ENCODE measurements at regions not wholly inside any gene's neighbourhood (a gene's known extent, or its start where the extent isn't known, plus 50 kb on each side); places are given as distances from the start of the nearest gene placed in this dataset.

DNA sequence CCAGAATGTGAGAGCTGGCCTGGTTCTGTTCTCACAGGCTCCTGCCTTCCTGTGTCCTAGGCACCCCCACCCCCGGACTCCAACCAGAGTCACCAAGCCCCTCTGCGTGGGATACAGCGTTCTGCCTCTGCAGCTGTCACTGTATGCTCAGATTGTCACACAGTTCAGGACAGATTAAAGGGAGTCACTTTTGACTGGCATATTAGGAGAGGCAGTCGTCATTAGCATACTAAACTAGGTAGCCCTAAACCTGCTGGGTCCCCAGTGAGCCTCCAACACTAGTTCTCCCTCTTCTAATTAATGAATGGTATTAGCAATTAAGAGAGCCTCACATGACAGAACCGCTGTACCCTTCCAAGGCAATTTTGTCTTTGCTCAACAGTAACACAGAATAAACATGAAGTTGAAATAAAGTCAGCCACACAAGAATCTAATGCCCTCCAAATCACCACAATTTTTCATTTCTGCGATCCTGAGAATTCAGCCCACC, 340.2 kb downstream of the CMPK2 start:
- no peak for DNase-seq (ENCODE audit: low spot score)

DNA sequence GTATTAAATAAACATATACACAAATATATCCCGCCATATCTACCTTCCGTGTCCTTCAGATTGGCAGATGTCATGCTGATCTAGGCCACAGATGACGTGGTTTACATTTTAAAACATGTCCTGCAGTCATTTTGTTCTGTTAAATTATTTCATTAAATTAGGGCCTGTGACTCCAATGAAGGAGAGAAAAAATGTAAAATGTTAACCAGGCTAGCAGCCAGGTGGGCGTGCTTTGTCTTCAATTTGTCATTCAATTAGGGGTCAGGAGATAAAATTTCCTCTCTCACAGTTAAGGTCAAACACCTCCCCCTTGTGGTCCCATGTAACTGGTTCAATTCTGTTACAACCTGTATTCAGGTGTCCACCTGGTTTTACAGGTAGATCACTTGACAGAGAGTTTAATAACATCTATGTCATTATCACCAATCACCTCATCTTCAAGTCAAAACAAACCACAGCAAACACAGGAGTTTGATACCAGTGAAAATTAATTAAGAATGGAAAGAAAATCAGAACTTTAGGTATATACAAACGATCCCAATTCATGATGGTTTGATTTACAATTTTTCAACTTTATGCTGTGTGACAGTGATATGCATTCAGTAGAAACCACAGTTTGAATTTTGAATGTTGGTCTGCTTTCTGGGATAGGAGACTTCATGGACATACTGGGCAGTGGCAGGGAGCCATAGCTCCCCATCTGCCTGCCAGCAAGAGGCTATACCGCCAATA, 339.4 kb downstream of the CMPK2 start:
- peak; percentile 52 for DNase-seq (ENCODE audit: low spot score)

DNA sequence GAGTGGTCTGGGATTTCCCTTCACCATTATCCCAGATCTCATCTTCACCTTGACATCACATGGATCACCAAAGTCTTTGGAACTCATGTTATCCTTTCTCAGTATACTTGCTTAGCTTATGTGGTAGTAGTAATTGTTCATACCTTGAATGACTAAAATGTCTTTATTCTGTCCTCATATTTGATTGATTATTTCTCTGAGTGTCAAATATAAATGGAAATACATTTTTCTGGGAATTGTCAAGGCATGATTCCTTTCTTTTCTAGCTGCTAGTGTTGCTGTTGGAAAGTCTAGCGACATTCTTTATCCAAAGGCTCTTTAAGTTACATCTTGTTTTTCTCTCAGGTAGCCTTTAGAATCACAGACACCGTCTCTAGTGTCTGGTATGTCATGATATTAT, 334.4 kb downstream of the CMPK2 start:
- no peak for DNase-seq (ENCODE audit: low spot score)

DNA sequence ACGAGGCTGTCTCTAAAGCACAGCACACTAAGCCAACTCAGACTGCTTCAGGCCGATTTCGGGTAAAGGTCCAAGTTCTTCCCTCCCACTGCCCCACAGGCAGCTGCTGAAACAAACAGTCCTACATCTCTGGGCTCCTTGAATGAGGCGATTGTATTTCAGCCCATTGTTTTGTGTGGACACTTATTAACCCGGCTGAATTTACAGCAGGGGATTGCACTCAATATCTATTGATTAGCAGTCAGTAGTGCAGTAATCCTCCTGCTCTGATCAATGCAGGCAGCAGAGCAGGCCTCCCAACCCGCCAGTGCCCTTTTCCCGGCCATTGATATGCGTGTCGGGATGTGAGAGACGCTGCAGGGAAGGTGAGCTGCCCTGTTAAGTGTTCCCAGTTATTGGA, 330.1 kb downstream of the CMPK2 start:
- no peak for DNase-seq (ENCODE audit: low spot score)

DNA sequence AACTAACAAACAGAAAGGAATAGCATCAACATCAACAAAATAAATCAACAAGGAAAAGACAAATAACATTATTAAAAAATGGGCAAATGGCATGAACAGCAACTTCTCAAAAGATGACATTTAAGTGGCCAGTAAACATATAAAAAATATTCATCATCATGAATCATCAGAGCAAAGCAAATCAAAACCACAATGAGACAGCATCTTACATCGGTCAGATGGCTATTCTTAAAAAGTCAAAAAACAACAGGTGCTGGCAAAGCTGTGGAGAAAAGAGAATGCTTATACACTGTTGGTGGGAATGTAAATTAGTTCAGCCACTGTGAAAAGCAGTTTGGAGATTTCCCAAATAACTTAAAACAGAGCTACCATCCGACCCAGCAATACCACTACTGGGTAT, 327.1 kb downstream of the CMPK2 start:
- DNase-seq (ENCODE audit: low spot score): no peak

DNA sequence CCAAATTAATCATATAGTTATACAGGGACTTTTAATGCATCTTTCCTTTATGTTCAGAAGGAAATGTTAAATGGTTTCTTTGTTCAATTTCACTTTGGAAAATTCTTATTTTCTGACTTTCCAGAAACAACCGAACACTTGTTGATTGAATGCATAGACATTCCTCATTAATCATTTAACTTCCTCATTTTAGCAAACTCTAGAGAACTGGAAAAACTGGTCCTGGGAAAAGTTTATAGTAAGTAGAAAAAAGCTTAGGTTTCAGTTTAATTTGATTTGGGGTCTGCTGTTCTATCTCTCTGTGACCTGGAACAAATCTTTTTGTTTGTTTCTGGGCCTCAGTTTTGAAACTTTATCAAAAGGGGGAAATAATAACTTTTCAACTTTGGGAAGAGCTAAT, 320.4 kb downstream of the CMPK2 start:
- DNase-seq (ENCODE audit: low spot score): peak; percentile 5

DNA sequence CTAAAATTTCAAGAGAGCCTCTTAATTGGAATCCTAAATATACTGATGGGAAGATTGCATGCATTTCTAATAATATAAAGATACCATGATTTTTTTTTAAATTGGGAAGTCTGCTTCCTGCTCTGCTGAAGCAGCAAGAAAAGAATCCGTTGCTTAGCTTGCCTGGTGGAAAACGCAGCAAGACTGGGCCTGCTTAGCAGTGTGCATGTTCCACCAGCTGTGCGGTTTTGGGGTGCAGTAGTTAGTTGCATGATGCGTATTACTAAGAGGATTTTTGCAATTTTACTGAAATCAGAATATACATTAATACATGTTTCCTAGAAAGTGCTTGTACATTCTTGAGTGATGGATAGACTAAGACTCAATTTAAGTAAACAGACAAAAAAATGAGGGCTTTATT, 319.9 kb downstream of the CMPK2 start:
- no peak for DNase-seq (ENCODE audit: low spot score)

DNA sequence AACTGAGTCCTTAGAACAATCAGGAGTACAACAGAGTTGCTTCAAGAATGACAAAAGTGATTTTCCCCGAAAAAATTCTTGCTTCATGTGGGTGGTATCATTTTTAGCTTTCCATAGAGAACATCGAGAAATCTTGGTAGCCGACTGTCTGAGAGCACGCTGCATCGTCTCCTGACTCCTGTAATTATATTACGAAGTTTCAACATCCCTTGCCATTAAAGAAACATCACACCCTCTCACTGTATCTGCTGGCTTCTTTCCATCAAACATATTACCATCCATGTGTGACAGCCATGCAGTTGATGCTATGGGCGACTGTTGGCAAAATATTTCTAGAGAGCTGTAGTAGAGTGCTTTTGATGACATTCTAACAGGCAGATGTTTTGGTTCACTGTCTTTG, 311.2 kb downstream of the CMPK2 start:
- DNase-seq (ENCODE audit: low spot score): no peak

DNA sequence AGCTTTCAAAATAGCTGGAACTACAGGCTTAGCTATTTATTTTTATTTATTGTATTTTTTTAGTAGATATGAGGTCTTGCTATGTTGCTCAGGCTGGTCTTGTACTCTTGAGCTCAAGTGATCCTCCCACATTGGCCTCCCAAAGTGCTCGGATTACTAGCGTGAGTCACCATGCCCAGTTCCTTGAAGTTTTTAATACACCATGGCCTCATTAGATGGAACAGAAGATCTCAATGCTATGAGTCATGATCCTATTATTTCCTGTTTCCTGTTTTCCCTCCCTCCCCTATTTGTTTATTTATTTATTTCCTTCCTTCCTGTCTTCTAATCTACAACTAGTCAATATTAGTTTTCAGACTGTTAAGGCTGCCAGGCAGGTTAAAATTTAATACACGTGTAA, 309.0 kb downstream of the CMPK2 start:
- peak; percentile 85 for DNase-seq (ENCODE audit: low spot score)

DNA sequence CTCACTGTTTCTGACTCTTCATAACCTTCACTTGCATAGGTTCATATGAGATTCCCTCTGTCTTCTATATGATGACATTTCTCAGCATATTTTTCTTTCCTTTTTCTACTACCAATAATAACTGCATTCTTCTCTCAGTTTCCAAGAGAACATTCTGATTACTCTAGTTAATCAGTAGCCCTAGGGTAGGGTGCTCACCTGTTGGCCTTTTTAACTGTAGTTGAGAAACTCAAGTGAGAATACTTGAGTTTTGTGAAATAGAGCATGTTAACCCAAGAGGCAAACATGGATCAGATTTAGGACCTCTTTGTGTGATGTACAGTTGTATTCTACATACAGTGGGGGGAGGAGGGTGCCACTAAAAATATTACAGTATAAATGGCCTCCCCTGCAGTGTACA, 308.0 kb downstream of the CMPK2 start:
- no peak for DNase-seq (ENCODE audit: low spot score)

DNA sequence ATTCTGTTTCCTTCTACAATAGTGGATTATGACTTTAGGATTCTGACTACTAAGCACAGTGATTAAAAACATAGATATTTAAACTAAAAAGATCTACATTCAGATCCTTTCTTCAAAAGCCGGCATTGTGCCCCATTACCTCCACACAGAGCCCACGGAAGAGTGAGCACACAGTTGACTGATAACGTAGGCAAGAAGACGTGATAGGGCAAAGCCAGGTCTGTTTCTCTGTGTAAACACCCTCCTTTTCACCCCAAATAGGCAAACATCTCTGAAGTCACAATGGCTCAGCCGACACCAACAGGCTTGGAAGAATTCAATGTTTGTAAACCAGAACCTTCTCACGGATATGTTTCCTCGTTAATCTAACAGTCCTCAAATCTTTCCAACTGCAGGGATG, 302.9 kb downstream of the CMPK2 start:
- DNase-seq (ENCODE audit: low spot score): no peak

DNA sequence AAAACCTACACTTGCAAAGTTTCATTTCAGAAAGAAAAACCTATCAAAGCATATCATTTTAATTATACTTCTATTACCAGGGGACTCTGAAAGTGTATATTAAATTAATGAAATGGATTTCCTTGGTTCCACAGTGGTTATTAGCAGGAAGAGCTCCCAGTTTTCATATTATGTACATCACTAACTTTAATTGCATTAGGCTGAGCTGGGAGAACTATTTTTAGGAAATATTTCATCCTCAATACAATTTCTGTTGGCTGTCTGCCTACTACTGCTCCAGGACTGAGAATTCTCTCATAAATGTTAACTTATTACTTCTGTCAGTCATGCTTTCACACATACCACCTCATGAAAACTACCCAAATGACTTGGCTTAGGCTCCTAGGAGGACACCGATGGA, 301.4 kb downstream of the CMPK2 start:
- no peak for DNase-seq (ENCODE audit: low spot score)

DNA sequence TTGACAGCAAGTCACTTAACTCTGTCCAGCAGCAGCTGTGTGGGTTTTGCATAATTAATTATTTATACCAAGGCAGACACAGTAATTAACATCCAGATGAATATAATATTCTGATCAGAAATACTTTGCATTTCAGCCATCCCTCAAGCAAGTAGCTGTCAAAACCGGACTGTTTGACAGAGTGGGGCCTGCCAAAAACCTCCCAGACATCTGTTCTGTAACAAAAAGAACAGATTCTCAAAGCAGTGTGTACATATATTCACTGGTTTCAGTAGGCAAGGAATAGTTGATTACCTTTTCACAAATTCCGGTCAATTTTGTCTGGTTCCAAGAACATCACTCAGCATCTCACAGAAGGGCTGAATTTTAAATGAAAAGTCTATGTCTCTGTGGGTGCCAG, 291.6 kb downstream of the CMPK2 start:
- no peak for DNase-seq (ENCODE audit: low spot score)

DNA sequence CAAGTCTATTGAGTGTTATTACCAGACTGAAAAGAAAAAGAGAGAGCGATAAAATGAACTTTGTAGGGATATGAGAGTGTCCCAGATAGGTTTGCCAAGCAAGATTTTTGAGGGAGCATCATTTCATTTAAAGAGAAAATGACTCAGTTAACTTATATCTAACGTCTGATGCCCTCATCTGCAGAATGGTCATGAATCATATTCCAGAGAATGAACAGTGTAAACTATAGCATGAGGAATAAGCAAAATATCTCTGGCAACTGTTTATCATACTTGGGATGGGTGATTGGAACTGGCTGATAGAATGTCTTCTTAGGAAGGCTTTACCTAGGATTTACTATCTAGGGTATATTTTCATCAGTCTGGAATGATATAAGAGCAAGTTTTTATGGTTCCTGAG, 289.4 kb downstream of the CMPK2 start:
- DNase-seq (ENCODE audit: low spot score): no peak

DNA sequence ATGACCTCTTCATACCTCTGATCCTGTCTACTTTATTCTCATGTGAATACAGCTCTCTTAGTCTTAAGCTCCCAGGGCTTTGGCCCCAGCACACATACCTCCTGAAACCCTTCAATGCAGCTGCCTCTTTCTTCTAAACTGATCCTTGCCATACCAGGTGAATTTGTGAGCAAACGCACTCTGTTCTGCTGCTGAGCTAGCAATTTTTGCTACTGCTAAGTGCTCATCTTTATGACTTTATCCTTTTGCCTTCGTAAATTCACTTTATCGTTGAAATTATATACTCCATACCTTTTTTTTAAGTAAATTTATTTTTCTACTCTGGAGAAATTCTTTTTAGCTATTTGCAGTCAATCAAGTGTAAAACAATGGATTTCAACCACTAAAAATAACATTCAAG, 287.7 kb downstream of the CMPK2 start:
- no peak for DNase-seq (ENCODE audit: low spot score)

DNA sequence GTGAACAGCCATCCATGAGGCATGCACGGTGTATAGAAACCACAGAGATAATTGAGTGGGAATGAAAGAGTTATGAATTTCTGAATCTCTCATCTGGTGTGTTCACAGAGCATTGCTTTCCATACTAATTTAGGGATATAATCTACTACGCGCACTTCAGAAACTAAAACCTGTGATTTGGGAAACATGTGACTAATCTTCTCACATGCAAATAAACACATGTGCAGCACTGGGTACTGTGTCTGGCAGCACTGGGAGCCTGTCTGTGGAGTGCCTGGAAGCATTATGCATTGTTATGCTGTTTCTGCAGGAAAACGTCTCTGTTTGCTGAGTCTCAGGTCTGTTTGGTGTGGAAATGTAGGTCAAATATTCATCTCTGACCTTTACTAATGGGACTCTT, 287.3 kb downstream of the CMPK2 start:
- DNase-seq (ENCODE audit: low spot score): no peak

DNA sequence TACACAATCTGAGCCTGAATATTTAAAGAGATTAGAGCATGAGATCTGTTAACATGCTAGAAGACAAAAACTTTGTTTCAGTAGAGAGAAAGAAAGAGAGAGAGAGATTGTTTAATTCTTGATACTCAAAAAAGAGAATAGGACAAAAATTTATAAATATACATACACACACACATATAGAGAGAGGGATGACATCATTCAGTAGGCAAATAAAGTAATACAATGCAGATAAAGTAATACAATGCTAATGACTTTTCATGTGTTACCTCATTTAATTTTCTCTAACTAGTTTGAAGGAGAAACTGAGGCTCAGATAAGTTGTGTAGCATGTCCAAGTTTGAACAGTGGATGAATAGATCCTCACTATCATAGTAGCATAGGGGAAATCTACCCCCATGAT, 286.4 kb downstream of the CMPK2 start:
- DNase-seq (ENCODE audit: low spot score): no peak

DNA sequence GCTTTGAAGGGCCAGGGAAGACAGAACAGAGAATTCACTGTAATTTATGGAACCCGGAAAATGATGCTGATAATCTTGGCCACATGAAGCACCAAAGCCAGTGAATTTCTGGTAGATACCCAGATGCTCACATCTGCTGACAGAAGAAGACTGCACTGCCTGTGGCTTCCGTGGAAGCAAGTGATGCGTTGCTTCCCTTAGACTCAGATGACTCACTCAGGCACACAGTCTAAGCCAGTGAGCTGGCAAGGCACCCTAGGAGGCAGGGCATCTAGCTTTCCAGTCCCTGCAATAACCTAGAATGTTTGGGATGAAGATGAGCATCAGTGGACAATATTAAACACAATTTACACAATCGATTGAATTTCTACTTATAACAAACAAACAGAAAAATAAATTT, 284.7 kb downstream of the CMPK2 start:
- peak; percentile 76 for DNase-seq (ENCODE audit: low spot score)

DNA sequence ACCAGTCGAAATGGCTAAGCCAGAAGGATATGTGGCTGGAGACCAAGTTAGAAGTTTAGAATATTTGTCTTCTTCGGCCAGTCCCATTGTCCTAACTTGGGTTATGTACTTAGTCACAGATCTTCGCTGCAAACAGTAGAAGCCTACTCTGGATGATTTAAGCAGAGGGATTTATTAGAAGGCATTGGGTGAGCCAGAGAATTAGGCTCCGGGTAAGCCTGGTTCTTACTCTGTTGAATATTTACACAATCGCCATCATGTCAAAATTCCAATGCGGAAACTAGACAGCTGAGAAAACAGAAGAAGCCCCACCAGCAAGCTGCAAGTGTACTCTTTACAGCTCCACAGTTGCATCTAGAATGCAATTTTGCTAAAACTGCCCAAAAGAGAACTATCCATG, 276.6 kb downstream of the CMPK2 start:
- no peak for DNase-seq (ENCODE audit: low spot score)

DNA sequence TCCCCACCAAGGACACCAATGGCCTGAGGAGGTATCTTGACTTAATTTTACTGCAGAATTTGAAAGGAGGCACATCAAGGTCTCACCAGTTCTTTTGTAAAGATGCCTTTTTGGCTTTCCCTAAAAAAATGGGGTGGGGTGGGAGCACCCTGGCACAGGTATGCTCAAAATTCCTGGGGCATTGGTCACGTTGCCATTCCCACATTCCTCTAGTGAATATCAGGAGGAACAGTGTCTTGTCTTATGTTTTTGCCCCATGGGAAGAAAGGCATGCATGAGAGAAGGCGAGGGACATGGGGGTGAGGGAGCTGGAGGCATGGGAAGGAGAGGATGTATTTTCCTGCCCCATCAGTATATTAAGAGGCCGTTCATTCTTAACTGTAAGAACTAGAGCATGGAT, 275.3 kb downstream of the CMPK2 start:
- DNase-seq (ENCODE audit: low spot score): no peak

DNA sequence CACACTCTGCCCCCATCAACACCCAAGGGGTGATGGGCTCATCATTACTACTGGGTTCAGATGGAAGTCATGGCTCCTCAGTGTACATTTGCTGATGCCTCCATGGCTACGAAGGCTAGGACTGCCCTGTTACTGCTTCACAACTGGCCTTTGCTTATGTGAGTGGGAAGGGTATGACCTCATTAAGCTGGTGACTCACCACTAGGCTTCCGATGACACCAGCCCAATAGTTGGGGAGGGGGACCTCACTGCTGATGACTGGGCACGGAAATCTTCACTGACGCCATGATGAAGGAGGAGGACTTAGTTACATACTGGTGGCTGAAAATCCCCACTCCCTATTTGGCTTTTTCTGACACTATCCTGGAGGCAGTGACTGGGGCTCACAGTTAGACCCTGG, 263.2 kb downstream of the CMPK2 start:
- no peak for DNase-seq (ENCODE audit: low spot score)

DNA sequence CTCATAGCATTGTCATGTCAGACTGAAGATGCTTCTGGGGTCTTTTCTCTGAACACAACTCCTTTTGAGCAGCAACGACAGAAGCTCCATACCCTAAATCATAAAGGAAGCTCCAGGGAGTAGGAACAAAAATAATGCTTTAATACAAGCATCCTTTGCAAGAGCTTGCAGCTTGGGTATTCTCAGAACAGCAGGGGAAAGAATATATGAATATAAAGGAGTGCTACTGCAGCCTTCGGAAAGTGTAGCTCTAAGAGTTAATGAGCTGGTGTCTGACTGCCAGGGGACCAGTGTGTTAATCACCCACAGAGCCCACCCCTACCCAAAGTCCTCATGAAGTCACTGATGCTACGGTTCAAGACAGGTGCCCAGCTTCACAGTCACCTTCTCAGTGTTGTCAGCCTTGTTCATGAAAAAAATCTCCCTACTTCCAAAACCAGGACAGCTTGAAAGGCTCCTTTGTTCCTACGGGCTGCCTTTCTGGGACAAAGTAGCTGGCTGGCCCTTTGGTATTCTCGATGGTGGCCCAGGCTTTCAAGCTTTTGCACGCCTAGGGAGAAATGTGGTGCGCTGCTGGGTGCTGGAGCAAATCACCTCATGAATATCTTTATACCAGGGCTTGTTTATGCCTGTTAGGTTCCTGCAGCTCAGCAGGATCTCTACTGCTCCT, 259.7 kb downstream of the CMPK2 start:
- DNase-seq (ENCODE audit: low spot score): no peak

DNA sequence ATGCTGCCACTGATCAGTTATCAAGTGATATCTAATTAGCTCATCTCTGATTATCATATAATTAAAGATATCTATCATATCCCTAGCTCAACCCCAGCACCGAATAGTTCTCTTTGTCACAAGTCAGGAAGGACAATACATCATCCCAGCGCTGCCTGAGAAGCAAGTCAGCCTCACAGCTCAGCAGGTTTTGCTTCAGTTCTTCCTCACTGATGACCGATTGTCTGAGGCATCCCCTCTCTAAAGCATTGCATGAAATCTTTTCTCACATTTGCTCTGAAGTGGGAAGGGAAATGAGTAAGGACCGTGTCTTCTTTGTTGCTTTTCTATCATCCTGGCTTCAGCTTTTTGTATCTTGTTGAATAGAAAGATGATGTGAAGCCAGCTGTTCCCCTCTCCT, 247.9 kb downstream of the CMPK2 start:
- DNase-seq (ENCODE audit: low spot score): no peak

DNA sequence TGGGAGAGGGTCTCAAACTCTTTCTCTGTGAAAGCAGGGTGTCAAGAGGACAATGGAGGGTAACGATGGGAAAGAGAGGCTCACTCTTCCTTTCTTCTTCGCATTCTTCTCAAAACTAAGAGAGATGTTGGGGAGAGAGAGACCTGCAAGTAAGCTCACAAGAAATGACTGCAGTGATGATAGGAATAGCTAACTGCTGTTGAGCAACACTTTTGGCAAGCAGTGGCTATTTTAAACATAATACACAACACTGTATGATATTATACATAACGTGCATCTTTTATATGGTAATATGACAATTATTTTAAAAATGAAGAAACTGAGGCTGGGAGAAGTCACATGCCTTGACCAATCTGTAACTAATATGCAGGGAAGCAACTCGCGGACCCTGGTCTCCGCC, 247.5 kb downstream of the CMPK2 start:
- no peak for DNase-seq (ENCODE audit: low spot score)

Measured in kidney tubule cell (primary cell).